ENCODE measurements at regions not wholly inside any gene's neighbourhood (a gene's known extent, or its start where the extent isn't known, plus 50 kb on each side); places are given as distances from the start of the nearest gene placed in this dataset.

DNA sequence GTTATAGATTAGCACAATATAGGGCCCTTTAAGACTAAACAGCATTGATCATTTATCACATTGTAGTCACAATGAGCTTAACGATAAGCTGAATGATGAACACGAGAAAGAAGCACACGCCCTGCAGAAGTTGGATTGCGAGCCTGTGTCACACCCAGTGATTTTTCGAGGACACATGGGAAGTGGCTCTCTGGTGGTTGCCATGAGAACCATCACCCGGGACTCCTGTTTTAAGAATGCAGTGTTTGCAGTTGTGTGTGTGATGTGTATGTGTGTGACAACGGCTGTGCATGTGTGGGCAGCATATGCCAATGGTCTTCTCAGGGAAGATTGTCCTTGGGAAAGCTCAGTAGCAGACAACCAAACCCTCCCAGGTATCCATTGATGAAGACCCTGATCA is 69.2 kb downstream of the PDCL3 start:
- TF ChIP-seq, protein P1, sequence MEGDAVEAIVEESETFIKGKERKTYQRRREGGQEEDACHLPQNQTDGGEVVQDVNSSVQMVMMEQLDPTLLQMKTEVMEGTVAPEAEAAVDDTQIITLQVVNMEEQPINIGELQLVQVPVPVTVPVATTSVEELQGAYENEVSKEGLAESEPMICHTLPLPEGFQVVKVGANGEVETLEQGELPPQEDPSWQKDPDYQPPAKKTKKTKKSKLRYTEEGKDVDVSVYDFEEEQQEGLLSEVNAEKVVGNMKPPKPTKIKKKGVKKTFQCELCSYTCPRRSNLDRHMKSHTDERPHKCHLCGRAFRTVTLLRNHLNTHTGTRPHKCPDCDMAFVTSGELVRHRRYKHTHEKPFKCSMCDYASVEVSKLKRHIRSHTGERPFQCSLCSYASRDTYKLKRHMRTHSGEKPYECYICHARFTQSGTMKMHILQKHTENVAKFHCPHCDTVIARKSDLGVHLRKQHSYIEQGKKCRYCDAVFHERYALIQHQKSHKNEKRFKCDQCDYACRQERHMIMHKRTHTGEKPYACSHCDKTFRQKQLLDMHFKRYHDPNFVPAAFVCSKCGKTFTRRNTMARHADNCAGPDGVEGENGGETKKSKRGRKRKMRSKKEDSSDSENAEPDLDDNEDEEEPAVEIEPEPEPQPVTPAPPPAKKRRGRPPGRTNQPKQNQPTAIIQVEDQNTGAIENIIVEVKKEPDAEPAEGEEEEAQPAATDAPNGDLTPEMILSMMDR (IDR thresholded peaks at IDR 0.05; ENCODE audit: low read depth, low read length, poor library complexity, severe bottlenecking): no peak
- TF ChIP-seq EZH2phosphoT487 (IDR thresholded peaks at IDR 0.05; ENCODE audit: borderline replicate concordance, low read length): no peak
